GM12878 (cell line): ENCODE measurements at regions not wholly inside any gene's neighbourhood (a gene's known extent, or its start where the extent isn't known, plus 50 kb on each side); places are given as distances from the start of the nearest gene placed in this dataset.

Source experiments
- ATAC-seq: fragments of 200-7000 bp; cut with Tn5 transposase; 3 replicates; pipeline ENCODE4 v1.9.1; 2020; ENCODE audit warnings: mild to moderate bottlenecking, moderate library complexity
- BruUV-seq: library from RNA; stranded (reverse); fragments of 400-500 nt; replicated peaks from 2 replicates; lab custom pipeline; 2021; lab: Mats Ljungman, UMichigan
- CTCF ChIA-PET: fragments of 300-600 bp; sonication (Branson Sonifier 250); formaldehyde crosslinking; extraction: SDS; loops from one replicate; lab custom pipeline; 2021; ENCODE audit warnings: inconsistent platforms; lab: Yijun Ruan, JAX
- POLR2A ChIA-PET: fragments of 350-600 bp; formaldehyde crosslinking; extraction: SDS; loops from one replicate; lab custom pipeline; 2021; ENCODE audit warnings: inconsistent platforms; lab: Charles Lee
- RAD21 ChIA-PET: fragments of 300-600 bp; sonication (Branson Sonifier 250); formaldehyde crosslinking; loops from one replicate; lab custom pipeline; 2023; ENCODE audit warnings: antibody characterized with exemption; ENCODE audit not compliant: unreplicated experiment; lab: Charles Lee
- SMC1A ChIA-PET: fragments of 300-600 bp; sonication (Branson Sonifier 250); formaldehyde crosslinking; loops from one replicate; lab custom pipeline; 2023; ENCODE audit not compliant: unreplicated experiment, uncharacterized antibody; lab: Charles Lee
- DNase-seq: peaks from one replicate; pipeline ENCODE4 v3.0.0-alpha.2; 2011; ENCODE audit warnings: low read depth, low spot score
- FAIRE-seq: peaks from 3 replicates; lab custom pipeline; 2011; peaks lifted over from hg19 to GRCh38; lab: Jason Lieb, UNC
- H2AFZ ChIP-seq: 2 replicates; pipeline ENCODE4 v1.6.0; 2011; ENCODE audit warnings: low read depth, low read length, control low read depth; ENCODE audit not compliant: control insufficient read depth
- H3K27ac ChIP-seq: 2 replicates; pipeline ENCODE4 v1.5.1; 2011; ENCODE audit warnings: control low read depth; ENCODE audit not compliant: control insufficient read depth, insufficient read depth
- H3K27me3 ChIP-seq, 2 experiments: replicated peaks in 1 of 2; 2 replicates each; pipeline versions ENCODE4 v1.6.0 to v1.6.1; 2011; ENCODE audit warnings: low read length in 1 of 2; ENCODE audit not compliant: control insufficient read depth in 2 of 2, insufficient read depth in 2 of 2
- H3K36me3 ChIP-seq, 2 experiments: 2 replicates each; pipeline ENCODE4 v1.5.1; 2011; ENCODE audit warnings: low read length in 1 of 2; ENCODE audit not compliant: control insufficient read depth in 2 of 2, insufficient read depth in 2 of 2
- H3K4me1 ChIP-seq: 2 replicates; pipeline ENCODE4 v1.6.1; 2011; ENCODE audit warnings: mild to moderate bottlenecking, low read length, moderate library complexity, mixed read lengths; ENCODE audit not compliant: control insufficient read depth, insufficient read depth
- H3K4me2 ChIP-seq: 2 replicates; pipeline ENCODE4 v1.6.0; 2011; ENCODE audit warnings: control low read depth; ENCODE audit not compliant: control insufficient read depth, insufficient read depth
- H3K4me3 ChIP-seq: fragments of 200-600 bp; sonication (generic); 2 replicates; pipeline ENCODE4 v1.5.1; 2016
- H3K79me2 ChIP-seq: 2 replicates; pipeline ENCODE4 v1.6.0; 2011; ENCODE audit warnings: low read length; ENCODE audit not compliant: control insufficient read depth, insufficient read depth
- H3K9ac ChIP-seq: 2 replicates; pipeline ENCODE4 v1.8.0; 2011; ENCODE audit warnings: low read length, control low read depth, mixed read lengths; ENCODE audit not compliant: control insufficient read depth, insufficient read depth
- H3K9me3 ChIP-seq: replicated peaks from 3 replicates; pipeline ENCODE4 v1.5.1; 2011; ENCODE audit warnings: mild to moderate bottlenecking, low read length; ENCODE audit not compliant: control insufficient read depth, insufficient read depth
- H4K20me1 ChIP-seq: 2 replicates; pipeline ENCODE4 v1.6.0; 2011; ENCODE audit not compliant: control insufficient read depth, insufficient read depth
- FOXK2 ChIP-seq: fragments of 450-650 bp; IDR thresholded peaks from 2 replicates; pipeline ENCODE4 v1.6.1; 2017; ENCODE audit warnings: mild to moderate bottlenecking, moderate library complexity
- IKZF1 ChIP-seq: fragments of 450-650 bp; conservative IDR thresholded peaks from 2 replicates; pipeline ENCODE4 v1.6.1; 2017; ENCODE audit warnings: antibody characterized with exemption, mild to moderate bottlenecking
- RELA ChIP-seq: fragments of 450-650 bp; IDR thresholded peaks from 2 replicates; pipeline ENCODE4 v1.8.0; 2014; ENCODE audit warnings: borderline replicate concordance; ENCODE audit not compliant: partially characterized antibody
- RUNX3 ChIP-seq: IDR thresholded peaks from 2 replicates; pipeline ENCODE4 v1.6.1; 2012; ENCODE audit warnings: low read length, inconsistent platforms
- SIX5 ChIP-seq: IDR thresholded peaks from 2 replicates; pipeline ENCODE4 v1.6.1; 2011; ENCODE audit warnings: mild to moderate bottlenecking, low read depth, low read length, moderate library complexity; ENCODE audit not compliant: severe bottlenecking
- SUPT20H ChIP-seq: IDR thresholded peaks from 2 replicates; pipeline ENCODE4 v1.6.1; 2011; ENCODE audit warnings: low read depth, mild to moderate bottlenecking, low read length, moderate library complexity, borderline replicate concordance; ENCODE audit not compliant: control insufficient read depth
- WGBS: methylation state at CpG from one replicate; pipeline ENCODE4 v1.1.6; 2016; ENCODE audit warnings: low lambda C conversion rate; ENCODE audit not compliant: insufficient replicate concordance, insufficient coverage; ENCODE audit errors: missing lambda C conversion rate; 5-methylcytosine and 5-hydroxymethylcytosine counted together
- in situ Hi-C: fragments of 300-500 bp; cut with MboI; formaldehyde crosslinking; loops from 9 replicates; pipeline ENCODE4 v1.14.3; 2018; ENCODE audit warnings: mixed read lengths
- intact Hi-C: fragments of 100-400 bp; cut with micrococcal nuclease; formaldehyde crosslinking; loops from one replicate; pipeline ENCODE4 v1.14.2; 2022; ENCODE audit not compliant: unreplicated experiment

DNA sequence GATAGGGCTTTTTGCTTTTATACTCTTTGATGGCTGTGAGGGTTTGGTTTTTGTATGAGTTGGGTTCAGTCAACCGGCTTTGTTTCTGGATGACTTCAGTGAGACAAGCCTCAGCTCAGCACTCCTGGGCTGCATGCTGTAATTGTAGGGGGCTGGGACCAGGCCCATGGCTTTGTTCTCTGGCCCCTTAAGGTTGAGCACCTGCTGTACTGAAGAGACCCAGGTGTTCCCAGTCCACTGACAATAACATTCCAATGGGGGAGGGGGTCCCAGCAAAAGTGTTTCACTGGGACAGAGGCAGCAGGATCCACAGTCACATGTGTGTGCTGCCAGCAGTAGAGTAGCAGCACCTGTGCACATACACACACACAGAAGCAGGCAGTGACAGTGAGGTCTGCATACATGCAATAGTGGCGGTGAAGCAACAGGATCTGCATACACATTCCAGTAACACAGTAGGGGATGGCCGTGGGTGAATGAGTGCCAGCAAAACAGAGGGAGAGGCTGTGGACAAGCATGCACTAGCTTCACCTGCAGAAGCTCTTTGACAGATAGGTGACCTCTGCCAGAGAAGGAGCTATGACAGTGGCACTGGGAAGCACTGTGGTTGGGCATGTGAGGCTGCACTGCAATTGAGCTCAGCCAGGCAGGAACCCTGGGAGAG is 240.4 kb downstream of the ASCL1 start (continued):
- no peak for TF ChIP-seq IKZF1

DNA sequence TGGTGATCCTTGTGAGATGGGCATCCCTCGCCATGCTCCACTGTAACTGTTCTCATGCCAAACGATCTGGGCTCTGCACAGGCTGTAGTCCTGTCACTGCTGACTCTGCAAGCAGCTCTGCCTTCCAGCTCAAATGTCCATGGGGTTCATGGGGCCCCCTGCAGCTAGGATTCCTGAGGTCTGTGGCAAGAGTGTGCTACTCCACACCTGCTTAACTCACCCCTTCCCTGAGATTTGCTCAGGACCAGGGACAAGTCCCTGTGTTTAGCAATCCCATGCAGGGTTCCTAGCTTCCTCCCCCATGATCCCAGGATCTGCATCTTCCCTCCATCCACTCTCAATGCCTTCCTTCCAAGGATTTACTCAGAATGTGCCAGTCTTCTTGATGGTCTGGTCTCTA is 241.0 kb downstream of the ASCL1 start:
- BruUV-seq: no TSS peak
- Histone ChIP-seq H3K27me3 (no peaks in the 10 kb centered on the region), H4K20me1 (no peaks in the 10 kb centered on the region), H2AFZ (no peak overlapping the region), H3K27ac (no peak overlapping the region), H3K79me2 (no peaks in the 10 kb centered on the region), H3K36me3 (no peaks in the 10 kb centered on the region), H3K4me1 (no peaks in the 10 kb centered on the region), H3K9ac (no peak overlapping the region), H3K4me2 (no peak overlapping the region), H3K4me3 (no peak overlapping the region), H3K9me3 (no peaks in the 10 kb centered on the region; the same call in 2 of the 3 replicates)
- ChIA-PET SMC1A (interaction anchor here (0.7 to 2.8 kb wide), 3 partner anchors 9 to 49 kb away, joined by 3 to 14 read pairs (median 8); no protein-coding TSS in a partner anchor), POLR2A (no interaction called here), RAD21 (no interaction called here), CTCF (interaction anchor here (1.0 kb wide), 1 partner anchor 236 kb away, joined by 3 read pairs; no protein-coding TSS in a partner anchor)
- ATAC-seq (no peak), DNase-seq (no peak), FAIRE-seq (no peak)
- no peak for TF ChIP-seq IKZF1
- TF ChIP-seq RELA: no peak
- TF ChIP-seq SUPT20H: no peak
- TF ChIP-seq RUNX3: no peak
- no peak for TF ChIP-seq FOXK2
- no peak for TF ChIP-seq SIX5
- in situ Hi-C loops: no loop called here
- intact Hi-C loops: no loop called here
- 0% methylated on average over 1 of the region's 2 CpGs for WGBS
